HG02759 (cell line): ENCODE measurements at regions not wholly inside any gene's neighbourhood (a gene's known extent, or its start where the extent isn't known, plus 50 kb on each side); places are given as distances from the start of the nearest gene placed in this dataset.

Source experiments
- ATAC-seq: cut with Tn5 transposase; IDR thresholded peaks from one replicate; pipeline ENCODE4 v1.9.1; 2021; ENCODE audit warnings: mild to moderate bottlenecking, moderate library complexity; ENCODE audit not compliant: unreplicated experiment

- ATAC-seq, result no peak
Measured at GRCh38 chr9:1320607-1321195, 270.5 kb downstream of the DMRT2 start.

- no peak for ATAC-seq
Measured at GRCh38 chr9:1327467-1327866, 277.3 kb downstream of the DMRT2 start.

- ATAC-seq, result no peak
Measured at GRCh38 chr9:1328341-1328740, 278.2 kb downstream of the DMRT2 start.

- ATAC-seq, result no peak
Measured at GRCh38 chr9:1331546-1332038, 281.4 kb downstream of the DMRT2 start.

GRCh38 chr9:1332156-1332555, 282.0 kb downstream of the DMRT2 start:
- ATAC-seq, result no peak

GRCh38 chr9:1335174-1335573, 285.0 kb downstream of the DMRT2 start:
- ATAC-seq, result no peak

GRCh38 chr9:1337169-1337568, 287.0 kb downstream of the DMRT2 start:
- no peak for ATAC-seq

- ATAC-seq, result no peak
Measured at GRCh38 chr9:1340390-1340789, 290.2 kb downstream of the DMRT2 start.

GRCh38 chr9:1353291-1353690, 303.1 kb downstream of the DMRT2 start:
- no peak for ATAC-seq

GRCh38 chr9:1354086-1354485, 303.9 kb downstream of the DMRT2 start:
- no peak for ATAC-seq

- ATAC-seq, result no peak
Measured at GRCh38 chr9:1354606-1355005, 304.4 kb downstream of the DMRT2 start.

GRCh38 chr9:1355656-1356055, 305.5 kb downstream of the DMRT2 start:
- no peak for ATAC-seq

GRCh38 chr9:1362845-1363244, 312.7 kb downstream of the DMRT2 start:
- ATAC-seq, result no peak

- ATAC-seq, result no peak
Measured at GRCh38 chr9:1366276-1366675, 316.1 kb downstream of the DMRT2 start.

GRCh38 chr9:1369297-1369696, 319.1 kb downstream of the DMRT2 start:
- no peak for ATAC-seq

GRCh38 chr9:1373445-1373844, 323.3 kb downstream of the DMRT2 start:
- ATAC-seq, result no peak

- ATAC-seq, result no peak
Measured at GRCh38 chr9:1383899-1384455, 333.8 kb downstream of the DMRT2 start.

GRCh38 chr9:1384816-1385215, 334.7 kb downstream of the DMRT2 start:
- no peak for ATAC-seq

GRCh38 chr9:1386420-1386819, 336.3 kb downstream of the DMRT2 start:
- ATAC-seq, result no peak

- no peak for ATAC-seq
Measured at GRCh38 chr9:1388216-1388615, 338.1 kb downstream of the DMRT2 start.

- no peak for ATAC-seq
Measured at GRCh38 chr9:1400983-1401382, 350.8 kb downstream of the DMRT2 start.

- ATAC-seq, result no peak
Measured at GRCh38 chr9:1404940-1405339, 354.8 kb downstream of the DMRT2 start.

GRCh38 chr9:1411826-1412225, 361.7 kb downstream of the DMRT2 start:
- ATAC-seq, result no peak
